GM19324 (cell line): ENCODE measurements at regions not wholly inside any gene's neighbourhood (a gene's known extent, or its start where the extent isn't known, plus 50 kb on each side); places are given as distances from the start of the nearest gene placed in this dataset.
"Not testable (repeated sequence)": the region's sequence is repeated elsewhere in the genome, so short reads cannot be mapped to it uniquely, and the experiment has no call there.

Experiments
- ATAC-seq: cut with Tn5 transposase; IDR thresholded peaks from one replicate; pipeline ENCODE4 v1.9.1; 2021; ENCODE audit warnings: mild to moderate bottlenecking, moderate library complexity; ENCODE audit not compliant: unreplicated experiment, low FRiP score

DNA sequence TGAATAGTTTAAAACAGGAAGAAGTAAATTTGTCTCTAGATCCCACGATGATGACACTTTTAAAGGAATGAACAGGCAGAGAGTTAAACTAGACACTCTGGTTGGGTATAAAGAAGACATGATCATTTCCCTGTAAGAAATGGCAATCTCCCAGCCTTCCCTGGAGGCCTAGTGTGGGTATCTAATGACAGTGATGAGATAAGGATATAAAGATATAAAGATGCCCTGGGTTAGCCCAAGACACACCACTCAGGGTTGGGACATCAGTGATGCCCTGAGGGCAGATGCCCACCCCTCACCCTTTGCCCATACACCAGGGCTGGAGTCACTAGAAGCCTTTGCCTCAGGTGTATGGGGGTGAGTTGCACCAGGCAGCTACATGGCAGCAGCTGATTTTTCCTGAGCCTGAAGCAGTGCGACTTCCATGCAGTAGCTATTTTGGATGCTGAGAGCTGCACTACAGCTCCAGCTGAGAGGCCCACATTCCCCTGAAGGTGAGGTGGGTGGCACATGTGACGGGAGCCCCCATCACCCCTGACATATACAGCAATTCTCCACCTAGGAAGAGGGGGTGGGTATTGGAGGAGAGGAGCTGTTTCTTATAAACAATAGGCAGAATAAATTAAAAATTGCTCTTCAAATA is 177.5 kb downstream of the NDFIP2 start:
- ATAC-seq = no peak

DNA sequence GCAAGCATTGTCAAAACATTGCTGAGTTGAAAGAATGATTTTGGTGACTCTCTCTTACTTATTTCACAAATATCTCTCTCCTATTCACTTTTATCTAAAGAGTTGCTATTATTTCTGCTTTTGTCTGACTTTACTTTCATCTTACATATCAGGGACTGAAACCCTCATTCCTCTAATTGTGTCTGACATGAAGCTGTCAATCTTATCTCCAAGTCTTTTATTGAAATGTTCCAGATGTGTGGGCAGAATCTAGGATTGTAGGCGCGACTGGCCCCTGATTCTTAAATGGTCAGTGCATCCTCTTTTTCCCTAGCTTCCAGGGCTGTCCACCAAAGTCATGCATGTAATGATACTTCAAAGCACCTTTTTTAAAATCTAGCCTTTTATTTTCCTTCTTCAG is 174.6 kb downstream of the NDFIP2 start:
- ATAC-seq = no peak

DNA sequence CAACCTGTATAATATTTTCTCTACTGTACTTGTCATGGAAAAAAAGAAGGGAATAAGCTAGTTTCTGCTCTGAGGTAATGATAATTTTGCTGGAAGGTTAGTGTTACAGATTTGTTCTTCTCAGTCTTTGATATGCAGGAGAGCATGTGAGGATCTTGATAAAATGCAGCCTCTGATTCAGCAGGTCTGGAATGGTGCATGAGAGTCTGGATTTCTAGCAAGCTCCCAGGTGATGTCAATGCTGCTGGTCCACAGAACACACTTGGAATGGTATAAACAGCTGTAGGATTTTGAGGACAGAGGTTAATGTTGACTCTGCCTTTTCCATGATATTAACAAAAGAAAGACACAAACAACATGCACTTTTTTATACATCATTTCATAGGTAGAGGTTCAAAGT is 173.6 kb downstream of the NDFIP2 start:
- no peak for ATAC-seq

DNA sequence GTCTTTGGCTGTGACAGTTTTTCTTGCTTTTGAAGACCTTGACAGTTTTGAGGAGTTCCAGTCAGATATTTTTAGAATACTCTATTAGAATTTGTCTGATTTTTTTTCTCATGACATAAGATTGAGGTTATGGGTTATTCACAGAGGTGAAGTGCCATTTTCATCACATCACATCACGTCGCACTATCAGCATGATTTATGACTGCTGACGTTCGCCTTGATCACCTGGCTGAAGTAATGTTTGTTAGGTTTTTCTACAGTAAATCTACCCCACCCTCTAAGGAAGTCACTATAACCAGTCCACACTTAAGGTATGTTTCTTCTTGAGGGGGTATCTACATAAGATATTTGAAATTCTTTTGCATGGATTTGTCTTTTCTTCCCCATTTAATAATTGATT is 169.7 kb downstream of the NDFIP2 start:
- no peak for ATAC-seq

DNA sequence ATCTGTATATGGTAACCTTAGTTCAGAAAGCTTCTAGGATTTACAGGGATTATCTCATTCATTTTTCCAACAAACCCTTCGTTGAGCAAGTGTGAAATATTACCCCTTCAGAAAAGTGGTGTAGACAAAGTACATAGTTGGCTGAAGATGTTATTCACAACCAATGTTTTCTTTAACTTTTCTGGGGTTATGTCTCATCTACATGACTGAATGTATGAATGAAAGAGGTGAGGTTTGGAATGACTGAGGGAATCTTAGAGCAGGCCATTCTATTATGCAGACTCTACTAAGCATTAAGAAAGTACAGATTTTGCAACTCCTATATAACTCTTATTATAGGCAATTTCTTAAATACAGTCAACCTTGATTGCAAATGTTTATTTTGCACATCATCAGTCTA is 167.2 kb downstream of the NDFIP2 start:
- no peak for ATAC-seq

DNA sequence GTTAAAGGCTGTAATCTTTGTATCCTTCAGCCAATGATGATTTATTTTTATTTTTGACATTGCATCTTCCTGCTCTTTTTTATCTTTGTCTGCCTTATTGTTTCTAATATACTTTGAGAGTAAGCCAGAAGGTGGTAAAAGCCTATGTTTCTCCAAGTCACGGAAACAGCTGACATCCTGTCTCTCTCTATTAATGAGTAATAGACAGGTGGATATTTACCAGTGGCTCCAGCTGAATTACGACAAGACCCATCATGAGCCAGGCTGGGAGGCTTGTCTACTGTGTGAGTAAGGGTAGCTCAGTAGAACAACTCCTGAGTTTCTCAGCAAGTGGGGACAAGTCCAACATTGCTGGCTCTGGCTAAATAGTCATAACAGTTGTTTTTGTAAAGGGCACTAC is 166.6 kb downstream of the NDFIP2 start:
- no peak for ATAC-seq

DNA sequence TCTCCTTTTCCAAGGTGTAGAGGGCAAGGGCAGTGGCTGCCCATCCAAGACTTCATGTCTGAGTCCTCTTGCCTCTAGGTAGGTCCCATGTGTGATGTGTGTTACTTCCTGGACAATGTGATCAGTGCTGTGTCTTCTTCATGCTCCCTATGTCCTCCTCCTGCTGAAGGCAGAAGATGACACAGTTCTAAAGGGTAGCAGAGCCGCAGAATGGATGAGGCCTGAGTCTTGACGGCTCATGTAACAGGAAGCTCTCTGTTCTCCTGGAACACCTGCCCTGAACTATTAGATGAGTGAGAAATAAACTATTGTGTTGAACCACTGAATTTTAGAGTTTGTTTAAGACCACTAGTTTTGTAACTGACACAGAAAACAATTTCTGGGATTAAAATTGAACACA is 165.9 kb downstream of the NDFIP2 start:
- ATAC-seq = no peak

DNA sequence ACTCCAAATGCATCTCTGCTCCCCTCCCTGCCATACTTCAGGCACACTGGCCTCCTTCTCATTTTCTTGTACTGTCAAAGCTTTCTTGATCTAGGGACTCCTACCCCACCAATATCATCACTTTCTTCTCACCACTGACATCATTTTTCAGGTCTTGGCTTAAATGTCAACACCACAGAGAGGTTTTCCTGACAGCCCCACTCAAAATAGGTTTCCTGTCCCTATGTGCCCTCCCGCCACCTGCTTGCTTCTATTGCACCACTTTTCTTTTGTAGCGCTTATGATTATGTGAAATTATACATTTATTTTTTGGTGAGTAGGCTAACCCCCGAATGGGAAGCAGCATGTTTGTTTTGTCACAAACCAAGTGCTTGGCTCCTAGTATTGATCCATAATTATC is 164.6 kb downstream of the NDFIP2 start:
- ATAC-seq = no peak

DNA sequence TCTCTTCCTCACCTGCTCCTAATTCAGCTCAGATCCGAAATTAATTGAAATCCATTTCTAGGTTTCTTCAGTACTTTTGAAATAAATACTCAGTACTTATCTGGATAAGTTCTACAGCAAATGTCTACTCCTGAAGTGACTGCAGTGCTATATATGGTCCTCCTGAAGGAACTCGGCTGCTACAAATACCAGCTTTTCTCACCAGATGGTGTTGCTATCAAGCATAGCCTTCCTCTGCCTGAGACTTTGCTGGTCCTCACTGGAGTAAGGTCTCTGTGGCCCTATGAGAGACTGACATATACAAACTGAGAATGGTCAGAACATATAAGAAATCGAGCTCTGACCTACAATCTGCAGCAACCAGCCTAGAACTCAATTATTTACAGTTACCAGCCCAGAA is 161.6 kb downstream of the NDFIP2 start:
- no peak for ATAC-seq

DNA sequence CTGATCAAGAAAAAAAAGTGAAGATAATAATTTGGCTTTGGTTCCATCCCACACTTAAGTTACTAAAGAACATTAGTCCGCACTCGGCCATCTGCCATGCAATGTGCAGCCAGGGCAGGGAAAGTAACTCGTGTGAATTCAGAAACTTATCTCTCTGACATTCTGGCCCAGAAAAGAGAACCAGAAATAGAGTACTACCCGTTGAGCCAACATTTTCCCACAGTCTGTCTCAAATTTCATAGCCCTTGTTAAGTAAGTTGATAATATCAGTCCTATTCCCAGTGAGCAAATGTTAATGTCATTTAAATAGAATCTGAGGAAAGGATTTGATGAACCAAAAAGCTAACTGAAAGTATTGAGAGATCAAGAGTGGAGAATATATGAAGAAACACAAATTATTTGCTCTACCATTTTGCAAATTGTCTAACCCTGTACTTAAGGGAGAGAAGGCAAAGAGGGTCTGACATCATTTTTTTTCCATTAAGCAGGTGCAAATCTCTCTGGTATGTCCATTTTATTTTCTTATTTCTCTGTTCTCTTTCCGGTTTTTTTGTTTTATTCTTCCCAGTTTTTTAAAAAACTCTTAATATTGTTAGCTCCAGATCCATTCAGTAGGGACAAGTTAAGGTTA is 156.3 kb downstream of the NDFIP2 start:
- no peak for ATAC-seq

DNA sequence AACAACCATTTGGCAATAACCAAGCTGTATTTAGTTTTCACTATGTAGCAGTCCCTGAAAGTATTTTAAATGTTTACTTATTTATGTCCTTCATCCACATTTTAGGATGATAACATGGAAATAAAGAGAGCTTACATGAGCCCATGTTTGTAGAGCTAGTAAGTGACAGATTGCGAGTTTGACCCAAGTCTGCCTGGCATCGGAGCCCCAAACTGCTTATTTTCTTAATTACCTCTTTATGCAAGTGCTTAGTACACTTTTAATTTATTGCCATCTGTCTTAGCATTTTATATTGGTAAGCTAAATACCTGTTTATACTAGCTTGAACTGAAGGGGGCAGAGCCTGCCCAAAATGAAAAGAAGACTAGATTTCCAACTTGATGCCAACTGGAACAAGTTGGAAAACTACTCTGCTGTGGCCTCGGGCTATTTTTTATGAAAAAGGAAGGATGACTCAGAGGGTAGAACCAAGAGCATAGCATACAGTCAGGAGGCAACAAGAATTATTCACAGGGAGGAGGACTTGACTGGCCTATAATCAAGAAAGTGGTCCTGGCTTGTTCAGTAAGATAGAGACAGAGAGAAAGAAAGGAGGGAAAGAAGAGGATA is 150.2 kb downstream of the NDFIP2 start:
- no peak for ATAC-seq

DNA sequence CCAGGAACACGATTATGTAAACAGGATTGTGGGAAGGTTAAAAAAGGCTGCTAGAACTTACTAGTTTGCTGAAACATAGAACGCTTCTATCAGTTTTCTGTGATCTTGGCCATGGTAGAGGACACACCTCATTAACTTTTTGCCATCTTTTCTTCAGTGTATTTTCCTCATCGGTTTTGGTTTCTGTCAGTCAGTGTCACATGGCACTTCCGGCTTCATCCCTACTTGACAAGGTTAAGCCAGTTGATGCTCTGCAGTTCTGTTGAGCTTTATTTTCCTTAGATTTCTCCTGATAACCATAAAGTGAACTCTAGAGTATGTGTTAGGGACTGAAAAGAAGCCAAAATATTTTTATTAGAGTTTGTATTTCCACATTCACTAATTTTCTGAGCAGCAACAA is 147.5 kb downstream of the NDFIP2 start:
- no peak for ATAC-seq

DNA sequence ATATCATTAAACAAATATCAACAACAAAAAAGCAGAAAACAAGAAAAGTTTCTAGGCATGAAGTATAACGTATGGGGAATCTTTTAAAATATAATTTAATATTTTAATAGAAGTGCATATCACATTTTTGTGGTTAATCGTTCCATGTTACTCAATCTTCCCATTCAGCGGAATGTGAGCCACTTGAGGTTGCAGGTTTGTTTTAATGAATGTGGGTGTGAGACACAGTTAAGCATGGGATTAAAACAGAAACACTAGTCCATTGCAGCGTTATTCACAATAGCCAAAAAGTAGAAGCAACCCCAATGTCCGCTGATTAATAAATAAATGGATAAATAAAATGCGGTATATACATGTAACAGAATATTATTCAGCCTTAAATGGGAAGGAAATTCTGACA is 146.0 kb downstream of the NDFIP2 start:
- ATAC-seq = no peak

DNA sequence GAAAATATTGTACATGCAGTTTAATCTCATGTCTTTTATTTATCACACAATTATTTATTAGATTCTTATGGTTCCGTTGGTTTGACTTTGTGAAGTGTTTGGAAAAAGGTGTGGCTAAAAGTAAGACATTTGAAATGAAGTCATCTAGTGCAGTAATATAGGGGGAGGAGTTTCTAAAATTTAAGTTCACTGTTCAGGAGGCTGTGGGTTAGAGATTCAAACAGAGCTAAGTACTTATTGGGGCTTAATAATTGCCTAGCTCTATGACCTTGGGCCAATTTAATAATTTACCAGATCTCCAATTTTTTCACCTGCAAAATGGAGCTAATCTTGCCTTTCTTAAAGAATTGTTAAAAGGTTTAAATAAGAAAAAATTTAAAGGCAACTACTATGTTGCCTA is 144.6 kb downstream of the NDFIP2 start:
- ATAC-seq = no peak

DNA sequence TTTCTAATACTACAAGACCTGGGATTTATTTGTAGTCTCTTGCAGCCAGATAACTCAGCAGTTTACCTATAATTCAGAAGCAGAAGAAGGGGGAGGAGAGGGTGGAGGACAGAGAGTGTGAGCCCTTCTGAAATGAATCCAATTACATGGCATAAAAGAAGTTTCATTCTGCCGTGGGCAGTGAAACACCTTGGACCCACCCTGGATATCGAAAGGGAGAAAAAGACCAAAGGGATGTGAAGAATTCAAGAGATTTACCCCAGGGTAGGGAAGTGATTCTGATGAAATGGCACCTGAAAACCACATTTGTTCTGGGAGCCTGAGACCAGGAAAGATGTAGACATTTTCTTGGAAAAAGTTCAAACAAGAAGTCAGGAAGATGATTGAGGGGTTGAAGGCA is 140.9 kb downstream of the NDFIP2 start:
- no peak for ATAC-seq

DNA sequence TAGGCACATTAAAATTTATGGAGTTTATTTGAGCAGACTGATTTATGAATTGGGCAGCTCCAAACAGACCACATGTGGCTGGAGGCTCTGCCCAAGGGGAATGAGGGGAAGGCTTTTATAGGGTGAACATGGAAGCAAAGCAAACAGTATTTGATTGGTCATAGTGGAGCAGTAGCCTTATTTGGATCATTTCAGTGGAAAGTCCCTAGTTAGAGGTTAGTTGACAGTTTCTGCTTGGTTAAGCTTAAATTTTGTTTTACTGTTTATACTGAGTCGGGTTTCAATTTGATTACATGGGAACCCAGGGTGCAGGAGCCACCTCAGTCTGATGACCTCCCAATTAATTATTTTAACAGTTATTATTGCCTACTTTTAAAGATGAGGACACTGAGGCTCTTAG is 140.5 kb downstream of the NDFIP2 start:
- no peak for ATAC-seq

DNA sequence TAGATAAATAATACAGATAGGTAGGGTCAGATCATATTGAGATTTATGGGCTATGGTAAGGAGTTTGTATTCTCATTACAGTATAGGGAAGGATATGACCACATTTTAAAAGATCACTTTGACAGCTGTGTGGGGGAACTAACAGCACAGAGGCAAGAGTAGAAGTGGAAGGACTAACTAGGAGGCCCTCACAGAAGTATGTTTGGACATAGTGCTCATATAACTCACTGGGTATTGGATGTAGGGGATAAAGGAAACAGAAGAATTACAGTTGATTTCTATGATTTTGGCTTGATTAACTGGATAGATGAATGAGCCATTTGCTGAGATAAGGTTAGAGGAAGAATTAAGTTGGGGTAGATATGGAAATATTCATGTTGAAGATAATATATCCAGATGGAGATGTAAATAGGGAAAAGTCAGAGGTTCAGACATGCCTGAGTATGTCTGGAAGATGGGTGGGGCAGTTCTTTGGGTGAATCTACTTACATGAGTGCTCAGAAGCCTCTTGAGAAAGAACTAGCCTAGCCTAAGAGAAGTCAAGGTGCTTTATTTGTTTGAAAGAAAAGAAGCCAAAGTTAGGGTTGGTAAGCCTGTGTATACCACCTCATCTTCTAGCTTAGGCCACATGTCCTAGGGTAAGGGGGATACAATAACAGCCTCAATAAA is 133.4 kb downstream of the NDFIP2 start:
- ATAC-seq = no peak

DNA sequence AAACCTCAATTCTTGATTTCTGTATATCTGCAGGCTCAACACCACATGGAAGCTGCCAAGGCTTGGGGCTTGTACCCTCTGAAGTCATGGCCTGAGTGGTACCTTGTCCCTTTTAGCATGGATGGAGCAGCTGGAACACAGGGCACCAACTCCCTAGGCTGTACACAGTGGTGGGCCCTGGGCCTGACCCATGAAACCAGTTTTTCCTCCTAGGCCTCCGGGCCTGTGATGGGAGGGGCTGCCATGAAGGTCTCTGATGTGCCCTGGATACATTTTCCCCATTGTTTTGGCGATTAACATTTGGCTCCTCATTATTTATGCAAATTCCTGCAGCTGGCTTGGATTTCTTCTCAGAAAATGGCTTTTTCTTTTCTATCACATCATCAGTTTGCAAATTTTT is 131.6 kb downstream of the NDFIP2 start:
- ATAC-seq = no peak

DNA sequence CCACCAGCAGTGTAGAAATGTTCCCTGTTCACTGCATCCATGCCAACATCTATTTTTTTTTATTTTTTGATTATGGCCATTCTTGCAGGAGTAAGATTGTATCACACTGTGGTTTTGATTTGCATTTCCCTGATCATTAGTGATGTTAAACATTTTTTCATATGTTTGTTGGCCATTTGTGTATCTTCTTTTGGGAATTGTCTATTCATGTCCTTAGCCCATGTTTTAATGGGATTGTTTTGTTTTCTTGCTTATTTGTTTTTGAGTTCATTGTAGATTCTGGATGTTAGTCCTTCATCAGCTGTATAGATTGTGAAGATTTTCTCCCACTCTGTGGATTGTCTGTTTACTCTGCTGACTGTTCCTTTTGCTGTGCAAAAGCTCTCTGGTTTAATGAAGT is 126.9 kb downstream of the NDFIP2 start:
- ATAC-seq = not testable (repeated sequence)
